Caco-2 (cell line): ENCODE measurements at regions not wholly inside any gene's neighbourhood (a gene's known extent, or its start where the extent isn't known, plus 50 kb on each side); places are given as distances from the start of the nearest gene placed in this dataset.
"Not testable (repeated sequence)": the region's sequence is repeated elsewhere in the genome, so short reads cannot be mapped to it uniquely, and the experiment has no call there.

Experiments used
- BruUV-seq: library from RNA; stranded (reverse); fragments of 400-500 nt; replicated peaks from 2 replicates; lab custom pipeline; 2021; lab: Mats Ljungman, UMichigan
- CTCF ChIA-PET: fragments of 300-600 bp; sonication (Branson Sonifier 250); formaldehyde crosslinking; loops from one replicate; lab custom pipeline; 2022; ENCODE audit warnings: antibody characterized with exemption; lab: Charles Lee
- POLR2A ChIA-PET: fragments of 300-600 bp; sonication (Branson Sonifier 250); formaldehyde crosslinking; loops from one replicate; lab custom pipeline; 2022; ENCODE audit warnings: antibody characterized with exemption; lab: Charles Lee
- DNase-seq, 2 experiments: peaks; one replicate each; pipeline versions ENCODE4 v3.0.0 to v3.0.0-alpha.2; 2020 to 2022
- H3K27me3 ChIP-seq: replicated peaks from 2 replicates; pipeline ENCODE4 v1.6.0; 2011; ENCODE audit warnings: low read length; ENCODE audit not compliant: control insufficient read depth, insufficient read depth
- H3K36me3 ChIP-seq: 2 replicates; pipeline ENCODE4 v1.5.1; 2011; ENCODE audit warnings: low read length; ENCODE audit not compliant: control insufficient read depth, insufficient read depth
- H3K4me1 ChIP-seq: fragments of 250-450 bp; sonication (Bioruptor Pico); 2 replicates; pipeline ENCODE4 v1.5.1; 2020; ENCODE audit warnings: mild to moderate bottlenecking
- H3K4me3 ChIP-seq: 2 replicates; pipeline ENCODE4 v1.5.1; 2011; ENCODE audit warnings: low read depth, mild to moderate bottlenecking, control low read depth, low read length
- H3K9me3 ChIP-seq: fragments of 250-450 bp; sonication (Bioruptor Pico); 2 replicates; pipeline ENCODE4 v1.5.1; 2020; ENCODE audit warnings: mild to moderate bottlenecking, moderate library complexity
- H3K27ac Mint-ChIP-seq: one replicate; pipeline ENCODE4 v1.8.0; 2022; ENCODE audit warnings: mixed read lengths; ENCODE audit not compliant: unreplicated experiment
- H3K27me3 Mint-ChIP-seq: one replicate; pipeline ENCODE4 v1.8.0; 2022; ENCODE audit warnings: mixed read lengths; ENCODE audit not compliant: insufficient read depth, unreplicated experiment
- H3K36me3 Mint-ChIP-seq: one replicate; pipeline ENCODE4 v1.8.0; 2022; ENCODE audit warnings: mild to moderate bottlenecking, mixed read lengths; ENCODE audit not compliant: insufficient read depth, unreplicated experiment
- H3K4me1 Mint-ChIP-seq: one replicate; pipeline ENCODE4 v1.8.0; 2022; ENCODE audit warnings: low read depth, mixed read lengths; ENCODE audit not compliant: unreplicated experiment
- H3K4me3 Mint-ChIP-seq: one replicate; pipeline ENCODE4 v1.8.0; 2022; ENCODE audit warnings: mild to moderate bottlenecking, moderate library complexity, mixed read lengths; ENCODE audit not compliant: unreplicated experiment
- H3K9me3 Mint-ChIP-seq: one replicate; pipeline ENCODE4 v1.8.0; 2022; ENCODE audit warnings: mixed read lengths; ENCODE audit not compliant: unreplicated experiment
- intact Hi-C: fragments of 100-400 bp; cut with micrococcal nuclease; formaldehyde crosslinking; loops from one replicate; pipeline ENCODE4 v1.10.0; 2022; ENCODE audit not compliant: unreplicated experiment
- TF ChIP-seq, protein P1 (sequence below), 2 experiments: fragments of 200-600 bp in 1 of 2; IDR thresholded peaks; 1 replicate in 1 of 2; 2 replicates in 1 of 2; pipeline versions ENCODE4 v1.5.1 to v1.8.0; 2011 to 2022; ENCODE audit warnings: antibody characterized with exemption in 1 of 2, control low read depth in 1 of 2, inconsistent platforms in 1 of 2, low read depth in 1 of 2, low read length in 1 of 2, mild to moderate bottlenecking in 1 of 2, moderate library complexity in 1 of 2; ENCODE audit not compliant: insufficient read depth in 1 of 2, severe bottlenecking in 1 of 2, unreplicated experiment in 1 of 2

DNA sequence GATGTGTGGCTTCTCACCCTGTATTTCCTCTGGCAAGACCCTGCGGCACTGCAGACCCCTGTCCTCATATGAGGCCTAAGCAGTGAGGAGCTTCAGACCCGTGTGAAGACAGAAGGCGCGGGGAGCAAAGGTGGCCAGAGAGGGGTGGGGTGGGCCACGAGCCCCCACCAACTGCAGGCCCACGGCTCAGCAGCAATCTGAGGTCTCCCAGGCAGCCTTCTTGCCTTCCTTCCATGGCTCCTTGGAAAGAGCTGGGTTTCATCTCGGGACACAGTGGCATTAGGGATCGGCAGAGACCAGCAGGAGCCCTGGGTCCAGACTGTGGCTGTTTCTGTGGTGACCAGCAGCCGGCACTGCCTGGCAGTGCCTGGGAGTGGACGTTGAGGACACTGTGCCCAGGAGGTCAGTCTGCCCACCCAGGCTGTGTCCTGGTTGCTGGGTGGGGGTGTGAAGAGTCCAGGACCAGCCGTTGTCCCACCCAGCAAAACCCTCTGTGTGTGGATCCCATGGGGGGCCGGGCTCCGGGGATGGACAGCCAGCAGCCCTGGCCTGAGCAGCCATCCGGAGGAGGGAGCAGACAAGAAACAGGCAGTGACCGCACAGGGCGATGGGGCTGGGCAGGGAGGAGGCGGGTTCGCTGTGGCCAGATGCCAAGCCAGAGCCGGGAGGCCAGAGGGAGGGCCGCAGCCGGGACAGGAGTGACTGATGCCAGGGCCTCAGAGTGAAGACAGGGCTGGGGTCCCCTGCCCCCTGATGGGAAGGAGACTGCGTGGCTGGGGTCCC is 73.8 kb downstream of the RRM2 start:
- H3K27ac Mint-ChIP-seq, result no peak overlapping the region
- Histone ChIP-seq H3K27me3 (no peaks in the 10 kb centered on the region), H3K36me3 (no peaks in the 10 kb centered on the region), H3K4me3 (no peak overlapping the region), H3K4me1 (peaks cover 4% of the 10 kb centered on the region; the same call in 1 of the 2 replicates), H3K9me3 (peaks cover 17% of the 10 kb centered on the region)
- peaks cover 15% of the 10 kb centered on the region for H3K9me3 Mint-ChIP-seq
- intact Hi-C loops, result no loop called here
- TF ChIP-seq, protein P1, sequence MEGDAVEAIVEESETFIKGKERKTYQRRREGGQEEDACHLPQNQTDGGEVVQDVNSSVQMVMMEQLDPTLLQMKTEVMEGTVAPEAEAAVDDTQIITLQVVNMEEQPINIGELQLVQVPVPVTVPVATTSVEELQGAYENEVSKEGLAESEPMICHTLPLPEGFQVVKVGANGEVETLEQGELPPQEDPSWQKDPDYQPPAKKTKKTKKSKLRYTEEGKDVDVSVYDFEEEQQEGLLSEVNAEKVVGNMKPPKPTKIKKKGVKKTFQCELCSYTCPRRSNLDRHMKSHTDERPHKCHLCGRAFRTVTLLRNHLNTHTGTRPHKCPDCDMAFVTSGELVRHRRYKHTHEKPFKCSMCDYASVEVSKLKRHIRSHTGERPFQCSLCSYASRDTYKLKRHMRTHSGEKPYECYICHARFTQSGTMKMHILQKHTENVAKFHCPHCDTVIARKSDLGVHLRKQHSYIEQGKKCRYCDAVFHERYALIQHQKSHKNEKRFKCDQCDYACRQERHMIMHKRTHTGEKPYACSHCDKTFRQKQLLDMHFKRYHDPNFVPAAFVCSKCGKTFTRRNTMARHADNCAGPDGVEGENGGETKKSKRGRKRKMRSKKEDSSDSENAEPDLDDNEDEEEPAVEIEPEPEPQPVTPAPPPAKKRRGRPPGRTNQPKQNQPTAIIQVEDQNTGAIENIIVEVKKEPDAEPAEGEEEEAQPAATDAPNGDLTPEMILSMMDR (IDR thresholded peaks at IDR 0.05; ENCODE audit: insufficient read depth in 1 of 2, low read depth in 1 of 2, low read length in 1 of 2, severe bottlenecking in 1 of 2, unreplicated experiment in 1 of 2), result no peak
- H3K27me3 Mint-ChIP-seq, result no peaks in the 10 kb centered on the region
- no peak overlapping the region for H3K4me3 Mint-ChIP-seq
- CTCF ChIA-PET, result no interaction called here
- peaks cover 11% of the 10 kb centered on the region for H3K4me1 Mint-ChIP-seq
- H3K36me3 Mint-ChIP-seq, result peaks cover 22% of the 10 kb centered on the region
- POLR2A ChIA-PET, result no interaction called here
- DNase-seq, result no peak
- no TSS peak for BruUV-seq

GRCh38 chr2:10196948-10197696 is 74.6 kb downstream of the RRM2 start:
- intact Hi-C loops, result no loop called here
- H3K27me3 ChIP-seq, result no peaks in the 10 kb centered on the region
- H3K36me3 Mint-ChIP-seq, result peaks cover 22% of the 10 kb centered on the region
- H3K9me3 Mint-ChIP-seq, result peaks cover 15% of the 10 kb centered on the region
- peaks cover 15% of the 10 kb centered on the region for H3K4me1 Mint-ChIP-seq
- H3K4me3 ChIP-seq, result no peak overlapping the region
- H3K4me1 ChIP-seq, result peaks cover 5% of the 10 kb centered on the region; the same call in 1 of the 2 replicates
- no peak overlapping the region for H3K27ac Mint-ChIP-seq
- no peaks in the 10 kb centered on the region for H3K27me3 Mint-ChIP-seq
- POLR2A ChIA-PET, result no interaction called here
- no peaks in the 10 kb centered on the region for H3K36me3 ChIP-seq
- no peak overlapping the region for H3K4me3 Mint-ChIP-seq
- DNase-seq, result no peak
- peaks cover 17% of the 10 kb centered on the region for H3K9me3 ChIP-seq
- no TSS peak for BruUV-seq
- TF ChIP-seq, protein P1 (IDR thresholded peaks at IDR 0.05; ENCODE audit: insufficient read depth in 1 of 2, low read depth in 1 of 2, low read length in 1 of 2, severe bottlenecking in 1 of 2, unreplicated experiment in 1 of 2), result no peak
- CTCF ChIA-PET, result no interaction called here

DNA sequence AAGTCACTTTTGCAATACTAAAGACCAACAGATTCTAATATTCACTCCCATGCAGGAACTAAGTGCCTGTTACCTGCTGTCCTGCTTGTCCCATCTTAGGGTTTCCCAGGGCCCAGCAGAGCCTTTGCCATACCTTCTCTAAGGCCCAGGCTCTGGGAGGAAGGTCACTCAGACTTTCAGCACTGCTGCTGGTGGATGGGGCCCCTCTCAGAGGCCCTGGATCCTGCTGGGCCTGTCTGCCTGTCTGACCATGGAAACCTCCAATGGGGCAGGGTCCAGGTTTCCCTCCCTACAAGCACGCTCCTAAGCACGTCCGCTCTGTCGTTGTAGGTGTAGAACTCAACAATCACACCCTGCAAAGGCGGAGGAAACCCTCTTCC is 75.1 kb downstream of the RRM2 start:
- H3K27me3 ChIP-seq, result no peaks in the 10 kb centered on the region
- no peak overlapping the region for H3K4me3 Mint-ChIP-seq
- peaks cover 11% of the 10 kb centered on the region; the same call in 1 of the 2 replicates for H3K4me1 ChIP-seq
- peaks cover 20% of the 10 kb centered on the region for H3K4me1 Mint-ChIP-seq
- BruUV-seq, result no TSS peak
- ChIA-PET CTCF (no interaction called here), POLR2A (no interaction called here)
- peaks cover 22% of the 10 kb centered on the region for H3K36me3 Mint-ChIP-seq
- no peak overlapping the region for H3K27ac Mint-ChIP-seq
- DNase-seq, result no peak
- H3K36me3 ChIP-seq, result no peaks in the 10 kb centered on the region
- no peak overlapping the region for H3K4me3 ChIP-seq
- intact Hi-C loops, result no loop called here
- peaks cover 17% of the 10 kb centered on the region for H3K9me3 ChIP-seq
- TF ChIP-seq, protein P1 (IDR thresholded peaks at IDR 0.05; ENCODE audit: insufficient read depth in 1 of 2, low read depth in 1 of 2, low read length in 1 of 2, severe bottlenecking in 1 of 2, unreplicated experiment in 1 of 2), result no peak
- H3K9me3 Mint-ChIP-seq, result peaks cover 15% of the 10 kb centered on the region
- H3K27me3 Mint-ChIP-seq, result no peaks in the 10 kb centered on the region

GRCh38 chr2:10198482-10198881 is 75.9 kb downstream of the RRM2 start:
- Mint-ChIP-seq H3K4me1 (peaks cover 20% of the 10 kb centered on the region), H3K36me3 (peaks cover 22% of the 10 kb centered on the region), H3K9me3 (peaks cover 15% of the 10 kb centered on the region), H3K27ac (peak overlapping the region; percentile 85)
- H3K27me3 ChIP-seq, H3K36me3 ChIP-seq, intact Hi-C loops, CTCF ChIA-PET, H3K4me3 Mint-ChIP-seq, H3K4me3 ChIP-seq, H3K27me3 Mint-ChIP-seq, POLR2A ChIA-PET, BruUV-seq, DNase-seq: not testable (repeated sequence)
- Histone ChIP-seq H3K9me3 (peaks cover 17% of the 10 kb centered on the region), H3K4me1 (peaks cover 12% of the 10 kb centered on the region; the same call in 1 of the 2 replicates)
